Central memory CD8-positive, alpha-beta T cell (primary cell): ENCODE measurements at regions not wholly inside any gene's neighbourhood (a gene's known extent, or its start where the extent isn't known, plus 50 kb on each side); places are given as distances from the start of the nearest gene placed in this dataset.
"Not testable (repeated sequence)": the region's sequence is repeated elsewhere in the genome, so short reads cannot be mapped to it uniquely, and the experiment has no call there.

Experiments
- ATAC-seq: fragments of 150-1000 bp; cut with Tn5 transposase; replicated peaks from 2 replicates; pipeline ENCODE4 v1.10.0; 2022; ENCODE audit warnings: mild to moderate bottlenecking, moderate FRiP score, moderate number of reproducible peaks; ENCODE audit not compliant: poor library complexity, severe bottlenecking; ENCODE audit errors: extremely low read depth
- DNase-seq, 2 donors: peaks; one replicate each; pipeline ENCODE4 v3.0.0; 2021; ENCODE audit warnings: low spot score in 2 of 2
- H3K27ac Mint-ChIP-seq: one replicate; pipeline ENCODE4 v1.8.0; 2022; ENCODE audit warnings: low read depth, mild to moderate bottlenecking, moderate library complexity, mixed read lengths
- H3K27me3 Mint-ChIP-seq: one replicate; pipeline ENCODE4 v1.8.0; 2022; ENCODE audit warnings: mixed read lengths
- H3K36me3 Mint-ChIP-seq: one replicate; pipeline ENCODE4 v1.8.0; 2022; ENCODE audit warnings: mild to moderate bottlenecking, moderate library complexity, mixed read lengths; ENCODE audit not compliant: insufficient read depth
- H3K4me1 Mint-ChIP-seq: one replicate; pipeline ENCODE4 v1.8.0; 2022; ENCODE audit warnings: mixed read lengths
- H3K4me3 Mint-ChIP-seq: one replicate; pipeline ENCODE4 v1.8.0; 2022; ENCODE audit warnings: mild to moderate bottlenecking, moderate library complexity, mixed read lengths
- H3K9me3 Mint-ChIP-seq: one replicate; pipeline ENCODE4 v1.8.0; 2022; ENCODE audit warnings: mixed read lengths

GRCh38 chrX:14344172-14344940, 185.0 kb upstream of the GLRA2 start:
- Mint-ChIP-seq H3K27ac (no peak overlapping the region), H3K36me3 (no peaks in the 10 kb centered on the region), H3K4me3 (no peak overlapping the region), H3K27me3 (no peaks in the 10 kb centered on the region), H3K9me3 (peaks cover 6% of the 10 kb centered on the region), H3K4me1 (no peaks in the 10 kb centered on the region)
- no peak for ATAC-seq
- no peak for DNase-seq

GRCh38 chrX:14309431-14309830, 219.9 kb upstream of the GLRA2 start:
- no peak overlapping the region for H3K4me3 Mint-ChIP-seq
- ATAC-seq (no peak), DNase-seq (no peak)
- peaks cover 20% of the 10 kb centered on the region for H3K9me3 Mint-ChIP-seq
- H3K27me3 Mint-ChIP-seq: no peaks in the 10 kb centered on the region
- H3K4me1 Mint-ChIP-seq: no peaks in the 10 kb centered on the region
- no peak overlapping the region for H3K27ac Mint-ChIP-seq
- H3K36me3 Mint-ChIP-seq: peaks cover 2% of the 10 kb centered on the region

- not testable (repeated sequence) for H3K27me3 Mint-ChIP-seq, DNase-seq, H3K4me1 Mint-ChIP-seq, ATAC-seq, H3K4me3 Mint-ChIP-seq, H3K36me3 Mint-ChIP-seq, H3K27ac Mint-ChIP-seq
- peaks cover 20% of the 10 kb centered on the region for H3K9me3 Mint-ChIP-seq
Measured at GRCh38 chrX:14308976-14309375, 220.4 kb upstream of the GLRA2 start.

- Mint-ChIP-seq H3K4me3 (no peak overlapping the region), H3K27ac (no peak overlapping the region), H3K27me3 (no peaks in the 10 kb centered on the region), H3K36me3 (no peaks in the 10 kb centered on the region), H3K4me1 (no peaks in the 10 kb centered on the region), H3K9me3 (peaks cover 5% of the 10 kb centered on the region)
- ATAC-seq (no peak), DNase-seq (no peak)
Measured at GRCh38 chrX:14303891-14304290, 225.4 kb upstream of the GLRA2 start.

- not testable (repeated sequence) for H3K4me1 Mint-ChIP-seq, H3K4me3 Mint-ChIP-seq, H3K27ac Mint-ChIP-seq, H3K27me3 Mint-ChIP-seq, H3K36me3 Mint-ChIP-seq, ATAC-seq, H3K9me3 Mint-ChIP-seq, DNase-seq
Measured at GRCh38 chrX:14302561-14302960, 226.8 kb upstream of the GLRA2 start.

GRCh38 chrX:14300376-14300775, 229.0 kb upstream of the GLRA2 start:
- no peaks in the 10 kb centered on the region for H3K4me1 Mint-ChIP-seq
- no peak overlapping the region for H3K4me3 Mint-ChIP-seq
- DNase-seq (no peak), ATAC-seq (no peak)
- no peaks in the 10 kb centered on the region for H3K36me3 Mint-ChIP-seq
- H3K27me3 Mint-ChIP-seq: no peaks in the 10 kb centered on the region
- no peak overlapping the region for H3K27ac Mint-ChIP-seq
- peaks cover under 1% of the 10 kb centered on the region for H3K9me3 Mint-ChIP-seq

GRCh38 chrX:14295426-14295825, 233.9 kb upstream of the GLRA2 start:
- Mint-ChIP-seq H3K27me3 (no peaks in the 10 kb centered on the region), H3K4me3 (no peak overlapping the region)

GRCh38 chrX:14291666-14292500, 237.5 kb upstream of the GLRA2 start:
- no peaks in the 10 kb centered on the region for H3K4me1 Mint-ChIP-seq

More at GRCh38 chrX:14295426-14295825, 233.9 kb upstream of the GLRA2 start:
- Mint-ChIP-seq H3K9me3 (peaks cover 11% of the 10 kb centered on the region), H3K36me3 (no peaks in the 10 kb centered on the region), H3K4me1 (no peaks in the 10 kb centered on the region), H3K27ac (no peak overlapping the region)
- DNase-seq (no peak), ATAC-seq (no peak)

GRCh38 chrX:14290335-14290734, 239.0 kb upstream of the GLRA2 start:
- no peaks in the 10 kb centered on the region for H3K4me1 Mint-ChIP-seq
- peaks cover 11% of the 10 kb centered on the region for H3K9me3 Mint-ChIP-seq
- H3K4me3 Mint-ChIP-seq: no peak overlapping the region
- ATAC-seq (no peak), DNase-seq (no peak)
- H3K27me3 Mint-ChIP-seq: no peaks in the 10 kb centered on the region
- H3K36me3 Mint-ChIP-seq: no peaks in the 10 kb centered on the region
- H3K27ac Mint-ChIP-seq: no peak overlapping the region

More at GRCh38 chrX:14291666-14292500, 237.5 kb upstream of the GLRA2 start:
- ATAC-seq (no peak), DNase-seq (no peak)
- Mint-ChIP-seq H3K4me3 (no peak overlapping the region), H3K27ac (no peak overlapping the region), H3K36me3 (no peaks in the 10 kb centered on the region), H3K27me3 (no peaks in the 10 kb centered on the region), H3K9me3 (peaks cover 11% of the 10 kb centered on the region)

GRCh38 chrX:14274691-14275090, 245.0 kb upstream of the GEMIN8 start:
- Mint-ChIP-seq H3K4me3 (no peak overlapping the region), H3K9me3 (peaks cover 6% of the 10 kb centered on the region), H3K27ac (no peak overlapping the region), H3K4me1 (no peaks in the 10 kb centered on the region), H3K36me3 (no peaks in the 10 kb centered on the region), H3K27me3 (no peaks in the 10 kb centered on the region)
- DNase-seq (no peak), ATAC-seq (no peak)

GRCh38 chrX:14267216-14267615, 237.5 kb upstream of the GEMIN8 start:
- Mint-ChIP-seq H3K4me1 (no peaks in the 10 kb centered on the region), H3K27ac (no peak overlapping the region), H3K36me3 (no peaks in the 10 kb centered on the region), H3K4me3 (no peak overlapping the region), H3K9me3 (peaks cover 7% of the 10 kb centered on the region), H3K27me3 (no peaks in the 10 kb centered on the region)
- DNase-seq: no peak
- ATAC-seq: no peak

GRCh38 chrX:14266705-14267104, 237.0 kb upstream of the GEMIN8 start:
- Mint-ChIP-seq H3K4me3 (no peak overlapping the region), H3K27ac (no peak overlapping the region), H3K9me3 (peaks cover 7% of the 10 kb centered on the region), H3K4me1 (no peaks in the 10 kb centered on the region), H3K36me3 (no peaks in the 10 kb centered on the region), H3K27me3 (no peaks in the 10 kb centered on the region)
- ATAC-seq (no peak), DNase-seq (no peak)

- ATAC-seq: no peak
- no peak overlapping the region for H3K4me3 Mint-ChIP-seq
- peaks cover 2% of the 10 kb centered on the region for H3K36me3 Mint-ChIP-seq
- H3K4me1 Mint-ChIP-seq: no peaks in the 10 kb centered on the region
- DNase-seq: no peak
- no peak overlapping the region for H3K27ac Mint-ChIP-seq
- no peaks in the 10 kb centered on the region for H3K27me3 Mint-ChIP-seq
- H3K9me3 Mint-ChIP-seq: peaks cover 6% of the 10 kb centered on the region
Measured at GRCh38 chrX:14243823-14244222, 214.1 kb upstream of the GEMIN8 start.
